Stimulated activated naive B cell treated with anti-CD40 and anti-IgM and Interleukin-4, amounts not matched to agents 10 μg/mL and 1 μg/mL and 100 μg/mL, for 72 hours (primary cell): ENCODE measurements at regions not wholly inside any gene's neighbourhood (a gene's known extent, or its start where the extent isn't known, plus 50 kb on each side); places are given as distances from the start of the nearest gene placed in this dataset.

Source experiments
- ATAC-seq, 2 donors: fragments of 150-1000 bp; cut with Tn5 transposase; replicated peaks; 2 replicates each; pipeline ENCODE4 v1.10.0; 2021; ENCODE audit warnings: moderate library complexity in 1 of 2
- DNase-seq: peaks from one replicate; pipeline ENCODE4 v3.0.0; 2021
- H3K27ac Mint-ChIP-seq: one replicate; pipeline ENCODE4 v1.8.0; 2022; ENCODE audit warnings: mild to moderate bottlenecking, mixed read lengths
- H3K27me3 Mint-ChIP-seq, 2 donors: one replicate each; pipeline ENCODE4 v1.8.0; 2022; ENCODE audit warnings: mixed read lengths in 2 of 2
- H3K36me3 Mint-ChIP-seq, 2 donors: one replicate each; pipeline ENCODE4 v1.8.0; 2022; ENCODE audit warnings: mixed read lengths in 2 of 2, mild to moderate bottlenecking in 1 of 2
- H3K4me1 Mint-ChIP-seq, 2 donors: one replicate each; pipeline ENCODE4 v1.8.0; 2022; ENCODE audit warnings: mixed read lengths in 2 of 2, mild to moderate bottlenecking in 1 of 2
- H3K4me3 Mint-ChIP-seq, 2 donors: one replicate each; pipeline ENCODE4 v1.8.0; 2022; ENCODE audit warnings: mild to moderate bottlenecking in 2 of 2, mixed read lengths in 2 of 2, moderate library complexity in 1 of 2
- H3K9me3 Mint-ChIP-seq, 2 donors: one replicate each; pipeline ENCODE4 v1.8.0; 2022; ENCODE audit warnings: mixed read lengths in 2 of 2, mild to moderate bottlenecking in 1 of 2

GRCh38 chr6:44006872-44007303 lies 120.4 kb downstream of the MRPL14 start:
- ATAC-seq (no peak), DNase-seq (no peak)
- Mint-ChIP-seq H3K36me3 (peaks cover 0 to 4% of the 10 kb centered on the region in 2 donors), H3K27me3 (peaks cover 55 to 77% of the 10 kb centered on the region in 2 donors), H3K9me3 (no peaks in the 10 kb centered on the region), H3K27ac (no peak overlapping the region), H3K4me1 (peaks cover 14 to 30% of the 10 kb centered on the region in 2 donors), H3K4me3 (no peak overlapping the region)

GRCh38 chr6:44006123-44006871 lies 121.0 kb downstream of the MRPL14 start:
- no peak for DNase-seq

GRCh38 chr6:44005507-44005903 lies 121.7 kb downstream of the MRPL14 start:
- Mint-ChIP-seq H3K36me3 (peaks cover 3 to 5% of the 10 kb centered on the region in 2 donors), H3K9me3 (no peaks in the 10 kb centered on the region), H3K27ac (no peak overlapping the region), H3K27me3 (peaks cover 56 to 86% of the 10 kb centered on the region in 2 donors), H3K4me1 (peaks cover 18 to 43% of the 10 kb centered on the region in 2 donors), H3K4me3 (no peak overlapping the region)
- DNase-seq (no peak), ATAC-seq (no peak)

More at GRCh38 chr6:44006123-44006871, 121.0 kb downstream of the MRPL14 start:
- H3K36me3 Mint-ChIP-seq: peaks cover 3 to 4% of the 10 kb centered on the region in 2 donors
- peaks cover 15 to 36% of the 10 kb centered on the region in 2 donors for H3K4me1 Mint-ChIP-seq
- ATAC-seq: no peak
- H3K27ac Mint-ChIP-seq: no peak overlapping the region
- no peak overlapping the region for H3K4me3 Mint-ChIP-seq
- no peaks in the 10 kb centered on the region for H3K9me3 Mint-ChIP-seq
- peaks cover 55 to 83% of the 10 kb centered on the region in 2 donors for H3K27me3 Mint-ChIP-seq

GRCh38 chr6:44004625-44005506 lies 122.4 kb downstream of the MRPL14 start:
- DNase-seq (no peak), ATAC-seq (no peak)
- H3K36me3 Mint-ChIP-seq: peaks cover 3 to 10% of the 10 kb centered on the region in 2 donors
- no peak overlapping the region for H3K27ac Mint-ChIP-seq
- peaks cover 0 to under 1% of the 10 kb centered on the region in 2 donors for H3K9me3 Mint-ChIP-seq
- peaks cover 24 to 50% of the 10 kb centered on the region in 2 donors for H3K4me1 Mint-ChIP-seq
- H3K27me3 Mint-ChIP-seq: peaks cover 63 to 91% of the 10 kb centered on the region in 2 donors
- no peak overlapping the region for H3K4me3 Mint-ChIP-seq

GRCh38 chr6:44004136-44004535 lies 123.1 kb downstream of the MRPL14 start:
- DNase-seq (no peak), ATAC-seq (no peak)
- Mint-ChIP-seq H3K4me1 (peaks cover 26 to 53% of the 10 kb centered on the region in 2 donors), H3K9me3 (peaks cover 2 to 4% of the 10 kb centered on the region in 2 donors), H3K27ac (no peak overlapping the region), H3K4me3 (no peak overlapping the region), H3K27me3 (peaks cover 64 to 92% of the 10 kb centered on the region in 2 donors), H3K36me3 (peaks cover 3 to 13% of the 10 kb centered on the region in 2 donors)

- ATAC-seq: peak; percentile 21 to 30
- Mint-ChIP-seq H3K36me3 (peaks cover 3 to 13% of the 10 kb centered on the region in 2 donors), H3K9me3 (peaks cover 4% of the 10 kb centered on the region in 2 donors), H3K4me1 (peaks cover 26 to 53% of the 10 kb centered on the region in 2 donors), H3K27ac (peak overlapping the region; percentile 42), H3K27me3 (peaks cover 57 to 86% of the 10 kb centered on the region in 2 donors), H3K4me3 (peak overlapping the region in 1 of 2 donors; percentile 78)
- DNase-seq: peak; percentile 39
These were observed 123.7 kb downstream of the MRPL14 start for GRCh38 chr6:44003345-44004061.

- peak; percentile 43 to 45 for ATAC-seq
- Mint-ChIP-seq H3K36me3 (peaks cover 3 to 13% of the 10 kb centered on the region in 2 donors), H3K9me3 (peaks cover 4% of the 10 kb centered on the region in 2 donors), H3K4me3 (peak overlapping the region; percentile 74 to 78), H3K27me3 (peaks cover 51 to 78% of the 10 kb centered on the region in 2 donors), H3K27ac (peak overlapping the region; percentile 51), H3K4me1 (peaks cover 26 to 53% of the 10 kb centered on the region in 2 donors)
- DNase-seq: peak; percentile 36
These were observed 124.5 kb downstream of the MRPL14 start for GRCh38 chr6:44002593-44003344.

- Mint-ChIP-seq H3K4me1 (peaks cover 26 to 53% of the 10 kb centered on the region in 2 donors), H3K27ac (no peak overlapping the region), H3K27me3 (peaks cover 48 to 73% of the 10 kb centered on the region in 2 donors), H3K9me3 (peaks cover 4% of the 10 kb centered on the region in 2 donors), H3K4me3 (peak overlapping the region; percentile 74 to 78), H3K36me3 (peaks cover 3 to 13% of the 10 kb centered on the region in 2 donors)
- DNase-seq (no peak), ATAC-seq (peak in 1 of 2 donors; percentile 43)
These were observed 125.1 kb downstream of the MRPL14 start for GRCh38 chr6:44002067-44002592.

GRCh38 chr6:44001318-44002066 lies 125.8 kb downstream of the MRPL14 start:
- H3K27ac Mint-ChIP-seq: no peak overlapping the region

GRCh38 chr6:44000164-44000842 lies 126.9 kb downstream of the MRPL14 start:
- peak; percentile 59 for DNase-seq
- peaks cover 23 to 48% of the 10 kb centered on the region in 2 donors for H3K4me1 Mint-ChIP-seq
- peak overlapping the region; percentile 98 for H3K27ac Mint-ChIP-seq
- H3K9me3 Mint-ChIP-seq: peaks cover 4% of the 10 kb centered on the region in 2 donors
- H3K36me3 Mint-ChIP-seq: peaks cover 3 to 13% of the 10 kb centered on the region in 2 donors
- peak; percentile 66 to 70 for ATAC-seq
- peaks cover 36 to 60% of the 10 kb centered on the region in 2 donors for H3K27me3 Mint-ChIP-seq
- H3K4me3 Mint-ChIP-seq: peak overlapping the region; percentile 88 to 95

More at GRCh38 chr6:44001318-44002066, 125.8 kb downstream of the MRPL14 start:
- H3K4me1 Mint-ChIP-seq: peaks cover 26 to 53% of the 10 kb centered on the region in 2 donors
- H3K4me3 Mint-ChIP-seq: peak overlapping the region; percentile 88 to 95
- peaks cover 4% of the 10 kb centered on the region in 2 donors for H3K9me3 Mint-ChIP-seq
- no peak for DNase-seq
- peaks cover 48 to 72% of the 10 kb centered on the region in 2 donors for H3K27me3 Mint-ChIP-seq
- no peak for ATAC-seq
- peaks cover 3 to 13% of the 10 kb centered on the region in 2 donors for H3K36me3 Mint-ChIP-seq

GRCh38 chr6:43999628-44000027 lies 127.6 kb downstream of the MRPL14 start:
- no peak overlapping the region for H3K4me3 Mint-ChIP-seq
- H3K9me3 Mint-ChIP-seq: peaks cover 4% of the 10 kb centered on the region in 2 donors
- ATAC-seq (no peak), DNase-seq (no peak)
- H3K27ac Mint-ChIP-seq: no peak overlapping the region
- H3K36me3 Mint-ChIP-seq: peaks cover 3 to 13% of the 10 kb centered on the region in 2 donors
- peaks cover 20 to 42% of the 10 kb centered on the region in 2 donors for H3K4me1 Mint-ChIP-seq
- H3K27me3 Mint-ChIP-seq: peaks cover 30 to 53% of the 10 kb centered on the region in 2 donors
